K562 (cell line): ENCODE measurements at regions not wholly inside any gene's neighbourhood (a gene's known extent, or its start where the extent isn't known, plus 50 kb on each side); places are given as distances from the start of the nearest gene placed in this dataset.

Source experiments
- ATAC-seq: fragments of 200-7000 bp; cut with Tn5 transposase; 3 replicates; pipeline ENCODE4 v1.9.1; 2020; ENCODE audit warnings: moderate library complexity
- BruUV-seq: library from RNA; stranded (reverse); fragments of 400-500 nt; replicated peaks from 2 replicates; lab custom pipeline; 2021; lab: Mats Ljungman, UMichigan
- CTCF ChIA-PET: fragments of 300-600 bp; formaldehyde crosslinking; extraction: SDS; loops from one replicate; lab custom pipeline; 2021; ENCODE audit warnings: low intra/inter-chr PET ratio; lab: Yijun Ruan, JAX
- POLR2A ChIA-PET: fragments of 300-600, 350-650 bp; sonication (Branson Sonifier 250); formaldehyde crosslinking; extraction: SDS; loops from one replicate; lab custom pipeline; 2021; ENCODE audit warnings: antibody characterized with exemption, inconsistent platforms; lab: Yijun Ruan, JAX
- DNase-seq, 4 experiments: peaks; one replicate each; pipeline versions ENCODE4 v3.0.0 to v3.0.0-alpha.2; 2011 to 2018; ENCODE audit warnings: low spot score in 3 of 4, mixed read lengths in 3 of 4; ENCODE audit errors: extremely low read depth in 1 of 4
- FAIRE-seq: peaks from 2 replicates; lab custom pipeline; 2011; peaks lifted over from hg19 to GRCh38; lab: Jason Lieb, UNC
- H2AFZ ChIP-seq: 2 replicates; pipeline ENCODE4 v1.6.0; 2011; ENCODE audit warnings: low read depth, low read length, control low read depth, inconsistent platforms
- H3K27ac ChIP-seq: fragments of 200-600 bp; 3 replicates; pipeline ENCODE4 v1.8.0; 2011; ENCODE audit warnings: low read depth, mild to moderate bottlenecking, control low read depth, inconsistent platforms, low read length, moderate library complexity, mixed read lengths; ENCODE audit errors: extremely low read depth
- H3K27me3 ChIP-seq, 2 experiments: fragments of 300-600 bp in 1 of 2; 2 replicates in 1 of 2; 3 replicates in 1 of 2; pipeline versions ENCODE4 v1.6.0 to v1.8.0; 2011; ENCODE audit warnings: inconsistent platforms in 2 of 2, low read length in 2 of 2, mild to moderate bottlenecking in 1 of 2, mixed read lengths in 1 of 2, moderate library complexity in 1 of 2; ENCODE audit not compliant: control insufficient read depth in 2 of 2, insufficient read depth in 2 of 2
- H3K36me3 ChIP-seq: fragments of 300-600 bp; 3 replicates; pipeline ENCODE4 v1.8.0; 2011; ENCODE audit warnings: mild to moderate bottlenecking, low read length, inconsistent platforms; ENCODE audit not compliant: control insufficient read depth, insufficient read depth
- H3K4me1 ChIP-seq, 2 experiments: fragments of 200-600 bp in 1 of 2; replicated peaks in 1 of 2; 2 replicates in 1 of 2; 3 replicates in 1 of 2; pipeline versions ENCODE4 v1.5.1 to v1.8.0; 2011; ENCODE audit warnings: inconsistent platforms in 2 of 2, low read length in 2 of 2, mild to moderate bottlenecking in 1 of 2, mixed read lengths in 1 of 2, moderate library complexity in 1 of 2; ENCODE audit not compliant: control insufficient read depth in 2 of 2, insufficient read depth in 2 of 2
- H3K4me2 ChIP-seq: 2 replicates; pipeline ENCODE4 v1.6.1; 2011; ENCODE audit warnings: low read length, control low read depth, inconsistent platforms, mixed read lengths; ENCODE audit not compliant: insufficient read depth
- H3K4me3 ChIP-seq: fragments of 200-600 bp; sonication (generic), shearing (Covaris generic); 2 replicates; pipeline ENCODE4 v1.5.1; 2016; ENCODE audit warnings: control low read depth, inconsistent platforms
- H3K79me2 ChIP-seq: fragments of 200-600 bp; 3 replicates; pipeline ENCODE4 v1.8.0; 2011; ENCODE audit warnings: low read length, inconsistent platforms; ENCODE audit not compliant: control insufficient read depth, insufficient read depth
- H3K9ac ChIP-seq, 2 experiments: 2 replicates each; pipeline versions ENCODE4 v1.6.0 to v1.6.1; 2011; ENCODE audit warnings: low read depth in 2 of 2, low read length in 2 of 2, control low read depth in 1 of 2, inconsistent platforms in 1 of 2, mild to moderate bottlenecking in 1 of 2, mixed read lengths in 1 of 2; ENCODE audit not compliant: insufficient read depth in 1 of 2
- H3K9me1 ChIP-seq: one replicate; pipeline ENCODE4 v1.6.0; 2011; ENCODE audit warnings: inconsistent platforms, mild to moderate bottlenecking, low read length, moderate library complexity; ENCODE audit not compliant: control insufficient read depth, insufficient read depth
- H3K9me3 ChIP-seq: replicated peaks from 2 replicates; pipeline ENCODE4 v1.5.1; 2011; ENCODE audit warnings: low read depth, low read length, inconsistent platforms; ENCODE audit not compliant: control insufficient read depth, insufficient read depth
- H4K20me1 ChIP-seq: replicated peaks from 2 replicates; pipeline ENCODE4 v1.6.1; 2011; ENCODE audit warnings: low read length, inconsistent platforms, mixed read lengths; ENCODE audit not compliant: control insufficient read depth, insufficient read depth
- EGR1 ChIP-seq: fragments of 450-650 bp; conservative IDR thresholded peaks from 2 replicates; pipeline ENCODE4 v1.6.1; 2017; ENCODE audit warnings: mild to moderate bottlenecking
- NR2C2 ChIP-seq, 2 experiments: fragments of 200-800 bp in 1 of 2; sonication (Bioruptor generic) in 1 of 2; sonication (generic) in 1 of 2; formaldehyde crosslinking in 1 of 2; IDR thresholded peaks; 2 replicates each; pipeline versions ENCODE4 v1.6.1 to v1.8.0; 2016 to 2022; ENCODE audit warnings: mild to moderate bottlenecking in 1 of 2, missing compliant biosample characterization in 1 of 2, missing genetic modification characterization in 1 of 2, missing genetic modification reagents in 1 of 2
- POLR2AphosphoS5 ChIP-seq: IDR thresholded peaks from 2 replicates; pipeline ENCODE4 v1.6.1; 2011; ENCODE audit warnings: mild to moderate bottlenecking, low read depth, low read length, moderate library complexity; ENCODE audit not compliant: control insufficient read depth, insufficient read depth
- POU5F1 ChIP-seq: fragments of 150-350 bp; IDR thresholded peaks from 2 replicates; pipeline ENCODE4 v1.6.1; 2014; ENCODE audit warnings: borderline replicate concordance, low read length, low read depth, mild to moderate bottlenecking; ENCODE audit not compliant: partially characterized antibody
- SIN3B ChIP-seq: fragments of 450-650 bp; IDR thresholded peaks from 2 replicates; pipeline ENCODE4 v1.6.1; 2017; ENCODE audit warnings: low read depth, mild to moderate bottlenecking, moderate library complexity
- ZNF318 ChIP-seq, 2 experiments: fragments of 450-650 bp; IDR thresholded peaks; 2 replicates each; pipeline ENCODE4 v1.6.1; 2016; ENCODE audit warnings: mild to moderate bottlenecking in 2 of 2, borderline replicate concordance in 1 of 2, low read depth in 1 of 2, moderate library complexity in 1 of 2
- WGBS: fragments of 100-300 bp; shearing (Covaris generic); methylation state at CpG from one replicate; pipeline ENCODE4 v1.1.6; 2016; ENCODE audit warnings: low coverage, mixed read lengths; ENCODE audit not compliant: insufficient coverage; ENCODE audit errors: missing lambda C conversion rate; 5-methylcytosine and 5-hydroxymethylcytosine counted together
- in situ Hi-C: fragments of 300-500 bp; cut with MboI; formaldehyde crosslinking; loops from 4 replicates; pipeline ENCODE4 v1.15.0; 2018; ENCODE audit warnings: inconsistent platforms, mixed read lengths
- intact Hi-C: fragments of 100-400 bp; cut with micrococcal nuclease; formaldehyde crosslinking; loops from 2 replicates; pipeline ENCODE4 v1.14.2; 2022
- TF ChIP-seq, protein P1 (sequence below): sonication (generic); formaldehyde crosslinking; IDR thresholded peaks from 2 replicates; pipeline ENCODE4 v1.8.1; 2022; ENCODE audit warnings: missing genetic modification reagents

DNA sequence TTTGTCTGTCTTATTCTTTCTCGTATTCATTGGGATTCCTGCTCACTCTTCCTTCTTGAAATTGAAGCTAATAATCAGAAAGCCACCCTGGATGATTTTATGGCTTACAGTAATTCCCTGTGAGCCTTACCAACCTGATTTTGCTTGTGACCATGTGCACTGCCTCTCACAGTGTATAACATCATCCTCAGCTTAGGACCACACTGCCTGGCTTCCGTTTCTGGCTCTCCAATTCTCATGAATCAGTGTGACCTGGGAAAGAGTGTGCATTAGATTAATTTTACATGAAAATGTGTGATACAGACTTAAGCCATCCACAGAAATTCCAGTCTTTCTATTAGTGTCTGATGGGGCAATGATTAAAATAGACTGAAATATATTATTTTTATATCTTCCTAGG lies 126.8 kb upstream of the DMRT1 start (continued):
- TF ChIP-seq ZNF318 (IDR thresholded peaks at IDR 0.05; ENCODE audit: borderline replicate concordance in 1 of 2, low read depth in 1 of 2) = no peak
- TF ChIP-seq POLR2AphosphoS5 = no peak

DNA sequence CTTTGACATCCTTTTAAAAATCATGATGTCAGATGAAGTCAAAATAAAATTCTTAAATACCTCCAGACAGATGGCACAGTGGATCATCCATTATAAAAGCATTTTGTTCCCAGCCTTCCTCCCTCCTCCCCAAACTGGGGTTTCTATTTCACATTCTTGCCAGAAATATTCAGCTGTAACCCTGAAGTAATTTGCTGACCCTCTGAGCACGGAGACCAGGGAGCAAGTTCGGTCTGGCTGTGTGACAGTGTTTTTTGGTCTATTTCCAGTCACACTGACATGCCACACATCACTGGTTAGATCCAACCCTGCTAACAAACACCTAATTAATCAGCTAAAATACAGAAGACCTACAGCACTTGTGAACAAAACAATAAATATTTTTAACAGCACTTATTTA lies 126.2 kb upstream of the DMRT1 start:
- DNase-seq (no peak), ATAC-seq (no peak), FAIRE-seq (no peak)
- ChIA-PET CTCF (no interaction called here), POLR2A (no interaction called here)
- no peaks in the 10 kb centered on the region for H3K9me1 ChIP-seq
- 0% methylated on average over 2 of the region's 2 CpGs for WGBS
- H3K4me2 ChIP-seq = no peak overlapping the region
- no TSS peak for BruUV-seq
- in situ Hi-C loops = no loop called here
- H4K20me1 ChIP-seq = no peaks in the 10 kb centered on the region
- H3K36me3 ChIP-seq = no peaks in the 10 kb centered on the region
- H3K4me3 ChIP-seq = no peak overlapping the region
- peaks cover 2 to 24% of the 10 kb centered on the region in 2 experiments; a peak in 3 of 5 replicates for H3K27me3 ChIP-seq
- no peaks in the 10 kb centered on the region for H3K79me2 ChIP-seq
- intact Hi-C loops = no loop called here
- no peak overlapping the region for H3K9ac ChIP-seq
- H3K4me1 ChIP-seq = no peaks in the 10 kb centered on the region
- TF ChIP-seq NR2C2 (CRISPR knock-in tag; IDR thresholded peaks at IDR 0.05) = no peak
- no peak for TF ChIP-seq NR2C2 (tag; IDR thresholded peaks at IDR 0.05)
- TF ChIP-seq, protein P1, sequence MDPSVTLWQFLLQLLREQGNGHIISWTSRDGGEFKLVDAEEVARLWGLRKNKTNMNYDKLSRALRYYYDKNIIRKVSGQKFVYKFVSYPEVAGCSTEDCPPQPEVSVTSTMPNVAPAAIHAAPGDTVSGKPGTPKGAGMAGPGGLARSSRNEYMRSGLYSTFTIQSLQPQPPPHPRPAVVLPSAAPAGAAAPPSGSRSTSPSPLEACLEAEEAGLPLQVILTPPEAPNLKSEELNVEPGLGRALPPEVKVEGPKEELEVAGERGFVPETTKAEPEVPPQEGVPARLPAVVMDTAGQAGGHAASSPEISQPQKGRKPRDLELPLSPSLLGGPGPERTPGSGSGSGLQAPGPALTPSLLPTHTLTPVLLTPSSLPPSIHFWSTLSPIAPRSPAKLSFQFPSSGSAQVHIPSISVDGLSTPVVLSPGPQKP (CRISPR knock-in tag) = no peak
- no peak for TF ChIP-seq SIN3B
- no peak for TF ChIP-seq EGR1
- TF ChIP-seq POU5F1 = no peak
- no peaks in the 10 kb centered on the region for H3K9me3 ChIP-seq
- H3K27ac ChIP-seq = no peak overlapping the region
- H2AFZ ChIP-seq = no peak overlapping the region
